ENCODE measurements at regions not wholly inside any gene's neighbourhood (a gene's known extent, or its start where the extent isn't known, plus 50 kb on each side); places are given as distances from the start of the nearest gene placed in this dataset.

DNA sequence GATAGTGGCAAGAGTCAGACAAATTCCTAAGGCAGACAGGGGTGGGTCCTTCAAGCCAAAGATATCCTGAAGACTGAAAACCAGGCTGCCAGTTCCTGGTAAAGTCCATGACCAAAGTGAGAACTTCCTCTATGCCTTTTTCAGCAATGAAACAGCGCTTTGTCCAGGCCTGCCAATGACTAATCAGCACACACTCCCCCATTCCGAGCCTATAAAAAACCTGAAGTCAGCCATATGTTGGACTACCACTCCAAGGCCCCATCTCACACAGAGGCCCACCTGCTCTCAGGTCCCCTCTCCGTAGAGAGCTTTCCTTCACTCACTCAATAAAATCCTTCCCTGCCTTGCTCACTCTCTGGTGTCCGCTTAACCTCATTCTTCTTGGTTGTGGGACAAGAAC, 402.2 kb downstream of the ANKRD7 start:
- TF ChIP-seq, protein P1, sequence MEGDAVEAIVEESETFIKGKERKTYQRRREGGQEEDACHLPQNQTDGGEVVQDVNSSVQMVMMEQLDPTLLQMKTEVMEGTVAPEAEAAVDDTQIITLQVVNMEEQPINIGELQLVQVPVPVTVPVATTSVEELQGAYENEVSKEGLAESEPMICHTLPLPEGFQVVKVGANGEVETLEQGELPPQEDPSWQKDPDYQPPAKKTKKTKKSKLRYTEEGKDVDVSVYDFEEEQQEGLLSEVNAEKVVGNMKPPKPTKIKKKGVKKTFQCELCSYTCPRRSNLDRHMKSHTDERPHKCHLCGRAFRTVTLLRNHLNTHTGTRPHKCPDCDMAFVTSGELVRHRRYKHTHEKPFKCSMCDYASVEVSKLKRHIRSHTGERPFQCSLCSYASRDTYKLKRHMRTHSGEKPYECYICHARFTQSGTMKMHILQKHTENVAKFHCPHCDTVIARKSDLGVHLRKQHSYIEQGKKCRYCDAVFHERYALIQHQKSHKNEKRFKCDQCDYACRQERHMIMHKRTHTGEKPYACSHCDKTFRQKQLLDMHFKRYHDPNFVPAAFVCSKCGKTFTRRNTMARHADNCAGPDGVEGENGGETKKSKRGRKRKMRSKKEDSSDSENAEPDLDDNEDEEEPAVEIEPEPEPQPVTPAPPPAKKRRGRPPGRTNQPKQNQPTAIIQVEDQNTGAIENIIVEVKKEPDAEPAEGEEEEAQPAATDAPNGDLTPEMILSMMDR (IDR thresholded peaks at IDR 0.05): no peak
- TF ChIP-seq EP300 (IDR thresholded peaks at IDR 0.05) (no peak), POLR2A (IDR thresholded peaks at IDR 0.05) (no peak)

All from tibial nerve (tissue), 4 donors.